HFF-Myc (cell line): ENCODE measurements at regions not wholly inside any gene's neighbourhood (a gene's known extent, or its start where the extent isn't known, plus 50 kb on each side); places are given as distances from the start of the nearest gene placed in this dataset.
"Not testable (repeated sequence)": the region's sequence is repeated elsewhere in the genome, so short reads cannot be mapped to it uniquely, and the experiment has no call there.

Source experiments
- DNase-seq: peaks from one replicate; pipeline ENCODE4 v3.0.0-alpha.2; 2011; ENCODE audit warnings: low read depth; ENCODE audit errors: extremely low read depth
- H3K4me3 ChIP-seq: replicated peaks from 2 replicates; pipeline ENCODE4 v1.5.1; 2011; ENCODE audit warnings: low read depth, mild to moderate bottlenecking, control low read depth, low read length
- TF ChIP-seq, protein P1 (sequence below): IDR thresholded peaks from 2 replicates; pipeline ENCODE4 v1.5.1; 2012; ENCODE audit warnings: mild to moderate bottlenecking, low read depth, low read length, control low read depth; ENCODE audit errors: missing control alignments

DNA sequence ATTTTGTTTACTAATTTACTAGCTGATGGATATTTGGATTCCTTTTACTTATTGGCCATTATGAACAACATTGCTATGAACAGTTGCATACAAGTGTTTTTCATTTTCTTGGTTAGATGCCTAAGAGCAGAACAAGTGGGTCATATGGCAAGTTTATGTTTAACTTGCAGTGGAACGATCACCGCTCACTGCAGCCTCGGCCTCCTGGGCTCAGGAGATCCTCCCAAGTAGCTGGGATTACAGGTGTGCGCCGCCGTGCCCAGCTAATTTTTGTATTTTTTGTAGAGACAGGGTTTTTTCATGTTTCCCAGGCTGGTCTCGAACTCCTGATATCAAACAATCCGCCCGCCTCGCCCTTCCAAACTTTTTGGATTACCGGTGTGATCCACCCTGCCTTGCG is 820.5 kb upstream of the TMPRSS15 start:
- H3K4me3 ChIP-seq = no peak overlapping the region
- DNase-seq = no peak
- TF ChIP-seq, protein P1, sequence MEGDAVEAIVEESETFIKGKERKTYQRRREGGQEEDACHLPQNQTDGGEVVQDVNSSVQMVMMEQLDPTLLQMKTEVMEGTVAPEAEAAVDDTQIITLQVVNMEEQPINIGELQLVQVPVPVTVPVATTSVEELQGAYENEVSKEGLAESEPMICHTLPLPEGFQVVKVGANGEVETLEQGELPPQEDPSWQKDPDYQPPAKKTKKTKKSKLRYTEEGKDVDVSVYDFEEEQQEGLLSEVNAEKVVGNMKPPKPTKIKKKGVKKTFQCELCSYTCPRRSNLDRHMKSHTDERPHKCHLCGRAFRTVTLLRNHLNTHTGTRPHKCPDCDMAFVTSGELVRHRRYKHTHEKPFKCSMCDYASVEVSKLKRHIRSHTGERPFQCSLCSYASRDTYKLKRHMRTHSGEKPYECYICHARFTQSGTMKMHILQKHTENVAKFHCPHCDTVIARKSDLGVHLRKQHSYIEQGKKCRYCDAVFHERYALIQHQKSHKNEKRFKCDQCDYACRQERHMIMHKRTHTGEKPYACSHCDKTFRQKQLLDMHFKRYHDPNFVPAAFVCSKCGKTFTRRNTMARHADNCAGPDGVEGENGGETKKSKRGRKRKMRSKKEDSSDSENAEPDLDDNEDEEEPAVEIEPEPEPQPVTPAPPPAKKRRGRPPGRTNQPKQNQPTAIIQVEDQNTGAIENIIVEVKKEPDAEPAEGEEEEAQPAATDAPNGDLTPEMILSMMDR = no peak

DNA sequence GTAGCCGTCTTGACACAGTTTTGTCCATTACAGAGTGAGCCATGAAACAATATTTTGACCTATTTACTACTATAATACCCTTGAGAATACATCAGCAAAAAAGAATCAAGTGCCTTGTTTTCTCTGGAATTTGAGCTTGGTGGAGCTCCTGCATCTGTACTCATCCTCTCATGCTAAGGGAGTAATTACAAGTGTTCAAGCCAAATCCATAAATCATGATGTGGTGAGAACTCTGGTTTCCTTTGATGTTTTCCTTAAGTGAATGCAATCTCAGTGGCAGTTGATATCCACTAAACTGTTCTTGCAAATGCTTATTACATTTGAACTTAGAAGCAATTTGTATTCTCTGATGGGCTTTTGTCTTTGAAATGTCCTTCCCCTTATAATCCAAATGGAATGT is 824.6 kb upstream of the TMPRSS15 start:
- H3K4me3 ChIP-seq = no peak overlapping the region
- TF ChIP-seq, protein P1 = no peak
- no peak for DNase-seq

DNA sequence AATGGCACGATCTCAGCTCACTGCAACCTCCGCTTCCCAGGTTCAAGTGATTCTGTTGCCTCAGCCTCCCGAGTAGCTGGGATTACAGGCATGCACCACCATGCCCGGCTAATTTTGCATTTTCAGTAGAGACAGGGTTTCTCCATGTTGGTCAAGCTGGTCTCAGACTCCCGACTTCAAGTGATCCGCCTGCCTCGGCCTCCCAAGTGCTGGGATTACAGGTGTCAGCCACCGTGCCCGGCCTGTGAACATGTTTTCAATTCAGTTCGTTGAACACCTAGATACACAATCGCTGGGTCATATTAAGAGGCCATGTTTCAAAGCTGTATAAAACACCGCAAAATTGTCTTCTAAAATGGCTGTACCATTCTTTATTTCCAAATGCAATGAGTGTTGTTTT is 830.3 kb upstream of the TMPRSS15 start:
- not testable (repeated sequence) for H3K4me3 ChIP-seq, DNase-seq

DNA sequence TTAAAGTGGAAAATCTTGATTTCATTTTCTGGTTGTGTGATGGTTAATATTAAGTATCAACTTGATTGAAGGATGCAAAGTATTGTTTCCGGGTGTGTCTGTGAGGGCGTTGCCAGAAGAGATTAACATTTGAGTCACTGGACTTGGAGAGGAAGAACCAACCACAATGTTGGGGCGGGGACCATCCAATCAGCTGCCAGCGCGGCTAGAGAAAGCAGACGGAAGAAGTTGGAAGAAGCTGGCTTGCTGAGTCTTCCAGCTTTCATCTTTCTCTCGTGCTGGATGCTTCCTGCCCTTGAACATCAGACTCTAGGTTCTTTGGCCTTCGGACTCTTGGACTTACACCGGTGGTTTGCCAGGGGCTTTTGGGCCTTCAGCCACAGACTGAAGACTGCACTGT is 832.6 kb upstream of the TMPRSS15 start:
- H3K4me3 ChIP-seq = no peak overlapping the region
- TF ChIP-seq, protein P1 = no peak
- DNase-seq = no peak

DNA sequence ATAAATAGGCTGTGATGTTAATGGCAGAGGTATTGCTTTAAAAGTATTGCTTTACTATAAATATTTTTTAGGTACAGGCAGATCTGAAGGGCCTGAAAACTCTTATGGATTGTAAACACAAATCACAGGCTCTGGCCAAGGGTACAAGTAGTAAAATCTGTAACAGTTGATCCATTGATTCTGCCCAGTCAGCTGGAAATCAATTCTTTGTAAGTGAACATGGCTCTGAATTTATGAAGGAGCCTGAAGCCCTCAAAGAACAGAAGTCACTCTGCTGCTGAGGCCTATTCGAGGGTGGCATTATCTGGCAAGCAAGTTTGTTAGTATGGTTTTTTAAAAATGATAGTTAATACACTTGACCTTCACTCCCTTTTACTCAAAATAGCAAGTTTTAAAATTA is 834.0 kb upstream of the TMPRSS15 start:
- DNase-seq = no peak
- no peak overlapping the region for H3K4me3 ChIP-seq
- TF ChIP-seq, protein P1 = no peak

DNA sequence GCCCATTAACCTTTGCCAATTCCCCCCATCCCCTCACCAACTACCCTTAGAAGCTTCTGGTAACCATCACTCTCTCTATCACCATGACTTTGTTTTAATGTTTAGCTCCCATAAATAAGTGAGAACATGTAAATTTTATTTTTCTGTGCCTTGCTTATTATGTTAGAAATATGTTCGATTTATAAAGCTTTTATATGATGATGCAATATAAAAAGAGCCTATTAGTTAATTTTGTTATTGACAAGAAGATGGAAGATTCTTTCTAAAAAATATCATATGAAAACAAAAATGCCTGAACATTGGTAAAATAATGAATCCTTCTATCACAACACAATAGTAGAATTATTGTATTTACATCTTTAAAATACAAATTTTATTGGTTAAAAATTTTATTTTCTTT is 836.1 kb upstream of the TMPRSS15 start:
- H3K4me3 ChIP-seq = no peak overlapping the region
- TF ChIP-seq, protein P1 = no peak
- no peak for DNase-seq

DNA sequence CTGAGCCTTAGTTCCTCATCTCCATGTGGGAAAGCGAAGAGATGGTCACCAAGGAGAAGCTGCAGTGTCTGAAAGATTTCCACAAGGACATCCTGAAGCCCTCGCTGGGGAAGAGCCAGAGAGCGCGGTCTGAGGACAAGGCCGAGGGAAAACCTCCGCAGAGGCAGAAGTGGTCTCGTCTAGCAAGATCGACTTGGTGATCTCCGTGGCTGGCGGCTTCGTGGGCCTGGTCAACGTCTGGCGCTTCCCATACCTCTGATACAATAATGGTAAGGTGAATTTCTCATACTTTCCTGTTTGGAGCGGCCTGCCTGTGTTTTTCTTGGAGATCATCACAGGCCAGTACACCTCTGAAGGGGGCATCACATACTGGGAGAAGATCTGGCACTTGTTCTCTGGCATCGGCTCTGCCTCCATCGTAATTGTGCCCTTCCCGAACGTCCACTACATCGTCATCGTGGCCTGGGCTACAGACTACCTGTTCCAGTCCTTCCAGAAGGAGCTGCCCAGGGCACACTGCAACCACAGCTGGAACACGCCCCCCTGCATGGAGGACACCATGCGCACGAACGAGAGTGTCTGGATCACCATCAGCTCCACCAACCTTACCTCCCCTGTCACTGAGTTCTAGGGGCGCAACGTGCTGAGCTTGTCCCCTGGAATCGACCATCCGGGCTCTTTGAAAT is 841.1 kb upstream of the TMPRSS15 start:
- no peak overlapping the region for H3K4me3 ChIP-seq
- no peak for DNase-seq
- TF ChIP-seq, protein P1 = no peak
